SHP77 treated with DMSO at 0.1 percent for 48 hours (cell line): ENCODE measurements at regions not wholly inside any gene's neighbourhood (a gene's known extent, or its start where the extent isn't known, plus 50 kb on each side); places are given as distances from the start of the nearest gene placed in this dataset.

ENCODE experiments used
- DNase-seq: peaks from one replicate; lab custom pipeline; 2025; lab: John Stamatoyannopoulos, UW

DNA sequence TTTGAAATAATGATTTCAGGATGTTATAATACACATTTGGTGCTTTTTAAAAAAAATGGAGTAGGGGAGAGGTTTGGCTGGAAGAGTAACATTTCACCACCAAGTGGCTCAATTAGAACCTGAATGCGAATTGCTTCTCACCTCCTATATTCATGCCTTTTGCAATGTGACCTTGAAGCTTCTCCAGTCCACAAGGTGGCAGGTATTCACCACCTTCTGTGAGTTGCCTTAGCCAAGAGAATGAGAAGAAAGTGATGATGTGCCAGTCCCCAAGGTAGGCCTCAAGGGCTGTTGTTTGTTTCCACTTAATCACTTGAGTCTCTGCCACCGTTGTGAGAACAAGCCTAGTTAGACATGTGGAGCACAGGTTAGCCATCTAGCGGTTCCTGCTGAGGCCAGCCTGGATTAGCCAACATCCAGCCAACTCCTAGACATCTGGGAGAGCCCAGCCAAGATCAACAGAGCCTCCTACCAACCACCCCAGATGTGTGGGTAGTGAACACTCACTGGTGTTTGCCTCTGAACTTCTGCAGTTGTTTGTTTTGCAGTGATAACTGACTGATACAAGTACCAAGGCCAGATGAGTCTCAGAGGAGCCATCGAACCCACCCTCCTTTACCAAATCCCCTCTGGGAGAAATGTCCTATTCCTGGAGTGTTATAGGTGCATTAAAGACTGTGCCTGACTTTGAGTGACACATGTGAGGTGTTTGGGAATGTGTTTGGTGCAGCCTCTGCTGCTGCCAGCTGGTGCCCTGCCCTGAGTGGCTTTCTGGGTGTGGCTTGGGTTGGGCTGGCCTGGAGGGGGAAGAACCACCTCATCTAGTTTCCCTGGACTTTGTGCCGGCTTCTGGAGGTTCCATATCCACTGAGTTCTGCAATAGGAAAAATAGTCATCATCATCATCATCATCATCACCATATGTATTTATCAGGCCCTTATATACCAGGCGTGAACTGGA lies 132.5 kb upstream of the RFLNA start:
- no peak for DNase-seq

DNA sequence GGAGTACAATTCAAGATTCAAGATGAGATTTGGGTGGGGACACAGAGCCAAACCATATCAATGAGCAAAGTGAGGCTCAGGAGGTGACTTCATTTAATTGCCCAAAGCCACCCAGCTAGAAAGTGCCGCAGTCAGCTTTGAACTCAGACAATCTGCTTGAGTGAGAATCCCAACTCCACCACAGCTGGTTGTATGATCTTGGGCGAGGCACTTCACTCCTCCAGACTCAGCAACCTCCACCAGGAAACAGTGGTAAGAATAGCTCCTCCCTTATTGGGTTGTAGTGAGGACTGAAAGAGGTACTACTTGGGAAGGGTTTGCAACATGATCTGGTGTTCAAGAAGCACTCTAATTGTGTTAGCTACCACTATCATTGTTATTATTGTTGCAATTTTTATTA lies 129.2 kb upstream of the RFLNA start:
- no peak for DNase-seq

DNA sequence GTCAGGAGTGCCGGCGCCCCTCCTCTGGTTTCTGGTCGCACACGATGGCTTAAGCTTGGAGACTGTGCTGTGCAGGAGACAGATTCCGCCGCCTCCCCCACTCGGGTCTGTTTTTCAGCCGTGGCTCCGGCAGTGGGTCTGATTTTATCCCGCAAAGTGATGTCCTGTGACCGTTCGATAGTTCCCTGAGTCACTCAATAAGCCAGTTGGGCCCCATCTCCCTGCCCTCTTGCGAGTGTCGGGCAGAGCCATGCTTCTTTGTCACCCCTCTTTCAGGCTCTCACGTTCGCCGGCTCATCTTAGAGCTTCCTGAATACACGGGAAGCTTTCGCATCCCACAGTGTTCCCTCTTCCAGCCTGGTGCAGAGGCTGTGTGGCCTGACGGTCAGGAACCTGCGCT lies 127.8 kb upstream of the RFLNA start:
- DNase-seq: no peak

DNA sequence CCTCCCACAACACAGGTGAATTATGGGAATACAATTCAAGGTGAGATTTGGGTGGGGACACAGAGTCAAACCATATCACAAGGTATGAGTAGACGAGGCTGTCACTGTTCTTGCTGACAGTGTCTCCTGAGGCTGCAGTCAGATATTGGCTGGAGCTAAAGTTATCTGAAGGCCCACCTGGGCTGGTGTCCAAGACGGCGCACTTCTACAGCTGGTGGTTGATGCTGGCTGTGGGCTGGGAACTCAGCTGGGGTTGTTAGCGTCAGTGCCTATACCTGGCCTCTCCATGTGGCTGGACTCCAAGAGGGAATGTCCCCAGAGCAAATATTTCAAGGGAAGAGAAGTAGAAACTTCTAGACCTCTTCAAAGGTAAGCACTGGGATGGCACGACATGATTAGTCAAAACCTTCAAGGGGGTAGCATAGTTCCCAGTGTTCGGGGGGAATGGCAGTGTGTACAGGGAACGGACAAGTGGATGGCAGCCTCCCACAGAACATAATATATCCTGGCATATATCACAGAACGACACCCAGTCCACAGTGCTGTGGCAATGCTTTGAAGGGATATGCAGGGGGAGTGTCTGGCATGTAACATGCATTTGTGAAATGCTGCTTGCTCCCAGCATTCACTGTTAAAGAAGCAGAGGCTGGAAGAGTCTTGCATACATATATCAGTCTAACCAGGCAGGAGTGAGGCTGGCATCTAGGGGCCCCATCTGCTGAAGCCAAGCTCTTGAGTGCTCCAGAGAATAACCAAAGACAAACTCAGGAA lies 126.7 kb upstream of the RFLNA start:
- no peak for DNase-seq

DNA sequence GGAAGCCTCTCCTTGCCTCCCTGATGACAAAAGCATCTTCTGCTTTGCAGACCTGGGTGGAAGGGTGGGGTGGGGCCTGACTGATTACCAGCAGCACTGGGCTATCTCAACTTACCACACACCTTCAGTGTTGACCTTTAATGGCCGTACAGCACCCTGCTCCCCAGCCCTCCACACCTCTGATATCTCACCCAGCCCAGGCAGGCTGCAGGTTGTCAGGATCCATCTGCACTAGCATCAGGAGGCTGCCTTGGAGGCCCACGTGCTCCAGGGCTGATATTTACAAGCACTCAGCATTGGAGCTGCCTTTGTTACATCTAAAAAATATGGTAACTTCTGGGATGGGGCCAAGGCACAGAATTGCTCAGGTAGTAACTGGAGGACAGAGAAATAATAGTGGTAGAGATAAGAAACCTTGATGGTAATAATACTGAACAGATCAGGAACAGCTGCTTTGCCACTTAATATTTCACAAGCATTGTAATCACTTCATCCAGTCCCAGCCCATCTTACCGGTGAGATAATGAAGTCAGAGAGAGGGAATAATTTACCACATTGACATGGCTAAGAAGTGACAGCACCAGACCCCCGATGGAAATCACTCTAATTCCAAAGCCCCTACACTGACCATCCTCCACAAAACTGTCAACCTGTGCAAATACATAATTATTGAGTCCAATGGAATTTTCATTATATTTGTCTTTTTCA lies 125.2 kb upstream of the RFLNA start:
- DNase-seq: no peak

DNA sequence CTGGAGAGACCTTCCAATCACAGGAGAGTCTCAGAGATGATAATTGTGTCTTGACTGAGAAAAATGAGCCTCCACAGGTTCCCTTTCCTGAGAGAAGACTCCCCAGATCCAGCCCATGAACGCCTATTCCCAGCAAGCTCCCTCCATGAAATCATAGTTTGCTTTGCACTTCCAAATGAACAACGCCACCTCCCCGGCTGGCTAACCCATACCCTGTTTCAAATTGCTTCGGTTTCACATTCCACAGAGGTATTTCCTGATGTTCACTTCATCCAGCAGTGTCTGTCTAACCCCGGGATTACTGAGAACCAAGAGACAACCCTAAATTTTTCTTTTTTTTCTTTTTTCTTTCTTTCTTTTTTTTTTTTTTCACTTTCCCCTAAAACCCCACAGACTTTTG lies 124.1 kb upstream of the RFLNA start:
- no peak for DNase-seq

DNA sequence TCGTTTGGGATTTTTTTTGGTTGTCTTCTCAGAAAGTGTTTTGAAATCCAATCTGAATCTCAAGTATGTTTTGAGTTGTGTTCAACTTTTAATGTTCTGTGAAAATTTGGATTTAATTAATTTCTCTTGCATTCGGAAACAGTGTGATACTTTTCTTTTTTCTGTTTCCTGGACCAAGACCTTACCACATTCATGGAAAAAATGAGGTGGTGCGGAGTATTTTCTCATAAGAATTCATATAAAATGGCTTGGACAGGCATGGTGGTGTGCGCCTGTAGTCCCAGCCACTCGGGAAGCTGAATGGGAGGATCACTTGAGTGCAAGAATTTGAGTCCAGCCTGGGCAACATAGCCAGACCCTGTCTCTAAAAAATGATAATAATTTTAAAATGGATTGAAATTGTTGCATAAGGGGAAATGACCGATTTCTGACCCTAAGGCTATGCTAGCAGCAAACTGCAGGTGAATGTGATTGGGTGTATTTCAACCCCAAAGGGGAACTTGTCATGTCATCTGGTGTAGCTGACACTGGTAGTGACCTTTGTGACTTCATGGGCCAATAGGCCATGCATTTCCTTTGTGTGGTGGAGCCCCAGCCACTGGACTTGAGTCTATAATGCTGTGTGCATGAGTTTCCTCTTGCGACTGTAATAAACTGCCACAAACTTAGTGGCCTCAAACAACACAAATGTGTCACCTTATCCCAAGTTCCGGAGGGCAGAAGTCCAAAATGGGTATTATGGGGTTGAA lies 123.5 kb upstream of the RFLNA start:
- DNase-seq: no peak

DNA sequence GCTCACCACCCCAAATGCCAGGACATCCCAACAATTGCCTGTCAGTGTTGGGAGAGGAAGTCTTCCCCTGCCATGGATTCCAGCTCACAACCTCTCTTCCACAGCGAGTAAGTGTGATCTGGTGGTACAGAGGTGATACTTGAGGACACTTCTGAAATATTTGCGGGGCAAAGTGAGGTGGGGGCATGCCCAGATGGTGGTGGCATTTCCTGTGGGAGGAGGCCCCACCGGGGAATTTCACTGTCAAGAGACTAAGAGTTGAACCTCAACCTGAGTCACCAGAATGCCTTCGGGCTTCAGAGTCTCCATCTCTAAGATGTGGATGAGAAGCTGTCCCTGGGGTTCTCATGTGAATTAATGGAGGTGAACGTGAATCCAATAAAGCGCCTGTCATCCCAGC lies 122.3 kb upstream of the RFLNA start:
- DNase-seq: no peak

DNA sequence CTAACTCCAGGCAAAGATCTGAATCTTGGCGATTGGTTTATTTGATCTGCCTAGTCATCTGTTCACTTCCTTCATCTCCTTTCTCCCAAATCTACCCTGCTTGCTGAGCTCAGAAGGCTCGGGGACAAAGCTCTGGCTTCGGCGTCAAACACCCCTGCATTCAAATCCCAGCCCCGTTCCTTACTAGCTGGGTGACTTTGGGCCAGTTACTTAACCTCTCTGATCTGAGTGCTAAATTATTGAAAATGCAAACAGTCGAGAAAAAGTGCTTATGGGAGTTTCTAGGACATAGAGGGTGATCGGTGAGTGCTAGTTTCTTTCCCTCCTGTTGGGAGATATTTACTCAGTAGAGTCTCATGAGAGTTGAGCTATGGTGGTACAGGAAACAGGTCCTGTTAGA lies 121.2 kb upstream of the RFLNA start:
- DNase-seq: no peak

DNA sequence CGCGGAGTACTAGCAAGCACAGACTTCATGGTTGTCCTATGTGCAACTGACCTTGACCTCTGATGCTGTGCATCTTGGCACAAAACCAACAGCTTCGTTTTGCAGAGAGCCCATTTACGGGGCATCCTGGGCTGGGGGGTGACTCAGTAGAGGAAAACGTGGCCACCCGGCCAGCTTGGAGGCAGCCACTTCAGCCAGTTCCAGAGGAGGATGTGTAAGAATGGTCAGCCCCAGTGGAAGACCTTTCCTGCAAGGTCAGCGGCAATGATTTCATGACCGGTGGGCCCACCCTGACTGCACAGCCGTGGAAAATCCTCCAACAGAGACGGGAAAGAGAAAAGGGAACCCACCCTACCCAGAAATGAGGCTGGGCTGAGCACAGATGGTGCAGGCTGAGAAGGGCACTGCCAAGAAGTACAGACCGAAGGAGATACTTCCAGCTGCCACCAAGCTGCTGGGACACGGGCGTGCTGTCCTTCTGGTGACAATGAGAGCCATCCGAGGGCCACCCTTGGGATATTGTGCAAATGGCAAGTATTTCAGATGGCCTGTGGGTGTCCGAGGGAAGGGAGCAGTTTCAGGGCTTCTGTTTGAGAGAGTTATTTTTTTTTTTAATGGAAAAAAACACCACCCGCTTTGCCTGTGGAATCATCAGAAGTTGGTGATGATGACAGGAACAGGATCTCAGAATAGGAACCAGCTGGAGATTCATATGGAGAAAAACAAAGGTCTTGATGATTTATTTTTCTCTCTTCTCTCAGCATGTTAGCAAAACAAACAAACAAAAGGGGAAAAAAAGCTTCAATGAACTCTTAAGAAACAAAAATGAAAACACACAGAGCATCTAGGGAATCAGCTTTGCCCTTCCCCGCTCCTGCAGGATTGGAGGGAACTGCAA lies 120.2 kb upstream of the RFLNA start:
- no peak for DNase-seq

DNA sequence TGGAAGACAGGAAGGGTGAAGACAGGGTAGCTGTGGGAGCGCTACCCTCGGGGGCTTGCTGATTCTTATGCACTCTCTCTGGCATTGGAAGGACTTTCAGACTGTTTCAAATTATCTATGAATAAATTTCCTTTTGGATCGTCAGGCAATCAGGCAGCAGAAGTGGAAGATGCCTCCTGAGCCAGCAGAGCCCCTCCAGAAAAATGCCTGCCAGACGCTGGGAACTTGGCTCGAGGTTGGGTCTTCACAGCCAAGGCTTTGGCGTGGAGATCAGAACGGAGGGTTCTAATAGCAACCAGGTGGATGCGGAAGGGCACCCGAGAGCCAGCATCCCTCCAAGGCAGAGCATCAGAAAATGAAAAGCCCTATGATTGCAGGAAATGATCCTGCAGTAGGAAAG lies 119.2 kb upstream of the RFLNA start:
- no peak for DNase-seq

DNA sequence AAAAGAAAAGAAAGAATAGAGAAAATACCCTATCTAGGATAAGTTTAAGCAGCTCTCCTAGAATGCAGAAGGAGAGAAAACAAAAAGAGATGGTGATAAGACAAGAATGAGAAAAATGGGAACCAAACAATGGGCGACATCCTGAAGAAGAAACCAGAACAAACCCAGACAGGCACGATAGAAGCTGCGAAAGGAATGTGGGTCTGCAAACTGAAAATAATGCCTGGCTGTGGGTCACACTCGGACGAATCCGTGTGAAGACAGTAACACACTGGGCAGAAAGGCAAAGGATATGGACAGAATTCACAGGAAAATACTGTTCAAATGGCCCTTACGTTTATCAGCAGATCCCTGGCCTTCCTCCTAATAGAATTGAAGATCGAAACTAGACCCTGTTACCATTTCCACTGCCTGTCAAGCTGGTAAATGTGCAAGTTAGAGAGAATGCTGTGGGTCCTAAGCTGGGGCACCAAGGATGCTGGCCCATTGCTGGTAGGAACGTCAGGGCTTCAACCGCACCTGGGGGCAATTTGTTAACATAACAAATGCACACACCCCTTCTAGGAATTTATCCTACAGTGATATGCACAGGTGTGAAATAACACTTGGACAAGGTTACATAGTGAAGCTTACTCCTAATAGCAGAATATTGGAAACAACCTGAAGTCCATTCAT lies 117.5 kb upstream of the RFLNA start:
- no peak for DNase-seq

DNA sequence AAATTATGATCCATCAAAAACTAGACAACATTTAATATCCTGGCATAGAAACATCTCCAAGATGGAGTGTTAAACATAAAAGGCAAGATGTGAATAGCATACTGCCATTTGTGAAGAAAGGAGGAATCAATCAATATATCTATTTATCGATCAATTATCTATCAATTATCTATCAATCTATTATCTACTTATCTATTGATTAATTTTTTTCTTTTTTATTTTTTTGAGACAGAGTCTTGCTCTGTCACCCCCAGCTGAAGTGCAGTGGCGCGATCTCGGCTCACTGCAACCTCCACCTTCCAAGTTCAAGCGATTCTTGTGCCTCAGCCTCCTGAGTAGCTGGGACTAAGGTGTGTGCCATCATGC lies 117.0 kb upstream of the RFLNA start:
- no peak for DNase-seq

DNA sequence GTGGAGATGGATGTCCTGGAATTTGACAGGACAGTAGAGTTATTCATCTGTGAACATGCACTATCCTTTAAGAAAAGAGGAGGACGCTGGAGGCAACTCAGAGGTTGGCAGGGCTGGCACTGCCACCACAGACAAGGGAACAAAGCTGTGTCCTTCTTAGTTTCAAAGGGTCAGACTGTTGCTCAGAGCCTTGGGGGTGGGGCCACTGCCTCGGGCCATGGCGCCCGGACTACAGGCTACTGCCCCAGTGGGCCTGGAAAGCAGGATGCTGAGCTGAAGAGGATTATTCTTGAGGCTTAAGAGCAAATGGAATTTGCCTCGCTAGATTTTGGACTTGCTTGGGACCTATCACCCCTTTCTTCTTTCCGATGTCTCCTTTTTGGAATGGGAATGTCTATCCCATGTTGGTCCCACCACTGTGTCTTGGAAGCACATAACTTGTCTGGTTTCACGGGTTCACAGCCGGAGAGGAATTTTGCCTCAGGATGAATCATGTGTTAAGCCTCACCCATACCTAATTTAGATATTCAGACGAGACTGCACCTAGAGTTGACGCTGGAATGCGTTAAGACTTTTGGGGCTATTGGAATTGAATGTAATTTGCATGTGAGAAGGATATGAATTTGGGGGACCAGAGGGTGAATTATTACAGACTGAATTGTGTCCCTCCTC lies 114.8 kb upstream of the RFLNA start:
- DNase-seq: no peak

DNA sequence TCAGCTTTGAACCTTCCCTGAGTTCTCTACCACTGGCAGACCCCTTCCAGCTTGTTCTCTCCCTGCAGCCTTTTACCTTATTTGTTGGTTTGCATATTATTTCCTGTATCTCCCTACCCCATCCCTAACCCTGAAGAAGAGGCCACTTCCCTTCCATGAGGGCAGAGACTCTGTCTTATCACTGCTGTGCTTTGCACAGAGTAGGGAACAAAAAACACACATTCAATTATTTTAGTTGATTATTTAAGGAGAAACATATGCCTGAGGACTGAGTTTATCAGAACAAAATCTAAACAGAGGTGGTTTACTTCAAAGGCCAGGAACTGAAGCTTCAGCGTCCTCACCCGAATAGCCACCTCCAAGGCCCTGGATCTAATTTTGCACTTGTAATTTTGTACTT lies 111.7 kb upstream of the RFLNA start:
- DNase-seq: no peak

DNA sequence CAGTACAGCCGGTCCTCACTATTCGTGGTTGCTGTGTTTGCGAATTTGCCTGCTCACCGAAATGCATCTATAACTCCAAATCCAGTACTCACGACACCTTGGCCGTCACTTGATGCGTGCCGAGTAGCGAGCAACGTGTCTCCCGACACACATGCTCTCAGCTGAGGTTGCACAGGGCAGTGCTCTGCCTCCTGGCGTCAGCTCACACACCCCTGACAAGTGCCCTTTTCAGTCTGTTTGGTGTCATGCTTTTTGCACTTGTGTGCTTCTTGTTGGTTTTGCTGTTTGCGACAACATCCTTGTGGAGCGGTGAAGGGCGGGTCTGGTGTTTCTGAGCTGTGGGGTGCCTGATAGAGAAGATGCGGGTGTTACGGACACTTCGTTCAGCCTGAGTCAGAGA lies 110.4 kb upstream of the RFLNA start:
- no peak for DNase-seq

DNA sequence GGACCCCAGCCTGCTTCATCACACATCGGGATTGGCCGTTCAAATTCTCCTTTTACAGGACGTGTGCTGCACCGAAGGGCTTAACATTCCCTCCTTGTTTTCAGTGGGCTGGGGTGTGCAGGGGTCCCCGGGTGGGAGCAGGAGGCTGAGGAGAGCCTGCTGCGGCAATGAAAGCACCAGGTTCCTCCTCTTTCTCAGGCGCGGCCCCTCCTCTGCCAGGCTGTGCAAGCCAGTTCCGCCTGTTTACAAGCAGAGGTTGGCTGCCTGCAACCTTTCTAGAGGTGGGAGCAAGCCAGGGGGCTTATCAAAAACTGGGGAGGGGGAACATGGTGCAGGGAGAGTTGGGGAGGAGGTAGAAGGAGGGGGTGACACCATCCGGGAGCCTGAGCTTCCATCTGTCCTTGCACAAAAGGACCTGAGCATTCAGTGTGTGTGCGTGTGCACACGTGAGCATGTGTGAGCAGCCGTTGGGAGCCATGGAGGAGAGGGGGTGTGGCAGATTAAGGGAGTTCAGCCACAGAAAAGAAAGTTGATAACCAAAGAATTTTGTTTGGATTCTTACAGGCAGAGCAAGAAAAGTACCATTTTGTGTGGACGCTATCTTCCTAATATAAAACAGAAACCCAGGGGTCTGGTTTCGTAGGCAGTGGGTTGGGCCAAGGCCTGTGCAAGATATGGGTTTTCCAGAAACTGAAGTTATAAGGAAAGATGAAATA lies 108.8 kb upstream of the RFLNA start:
- no peak for DNase-seq

DNA sequence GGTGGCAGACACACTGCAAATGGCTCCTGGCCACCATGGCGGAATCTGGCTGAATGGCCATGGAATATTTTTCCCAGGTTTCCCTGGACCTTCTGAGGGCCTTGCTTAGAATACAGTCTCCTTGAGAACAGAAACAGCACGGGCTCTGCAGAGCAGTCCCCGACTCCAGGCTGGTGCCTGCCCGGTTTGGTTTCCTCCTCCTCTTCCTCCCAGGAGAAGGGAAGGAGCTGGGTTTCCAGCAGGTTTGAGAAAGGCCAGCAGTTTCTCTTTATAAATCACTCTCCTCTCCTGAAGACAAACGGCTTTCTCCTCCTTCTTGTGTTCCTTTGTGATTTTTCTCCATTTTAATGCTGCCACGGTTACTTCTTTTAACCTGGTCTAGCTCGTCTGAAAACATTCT lies 106.8 kb upstream of the RFLNA start:
- no peak for DNase-seq
